KMS-11 (cell line): ENCODE measurements at regions not wholly inside any gene's neighbourhood (a gene's known extent, or its start where the extent isn't known, plus 50 kb on each side); places are given as distances from the start of the nearest gene placed in this dataset.

ENCODE experiments used
- H2AFZ ChIP-seq: fragments of 200-600 bp; sonication (generic); 2 replicates; pipeline ENCODE4 v1.6.1; 2016; ENCODE audit warnings: antibody characterized with exemption, mixed run types, low read depth
- H3K27ac ChIP-seq: fragments of 200-600 bp; sonication (generic); 2 replicates; pipeline ENCODE4 v1.6.1; 2016; ENCODE audit warnings: mild to moderate bottlenecking, mixed run types
- H3K27me3 ChIP-seq: fragments of 200-600 bp; sonication (generic); 2 replicates; pipeline ENCODE4 v1.6.1; 2017; ENCODE audit warnings: mild to moderate bottlenecking, low read depth, mixed run types, moderate library complexity; ENCODE audit not compliant: insufficient read depth
- H3K36me3 ChIP-seq: fragments of 200-600 bp; sonication (generic); 2 replicates; pipeline ENCODE4 v1.6.1; 2017; ENCODE audit warnings: mild to moderate bottlenecking, mixed run types; ENCODE audit not compliant: insufficient read depth
- H3K4me1 ChIP-seq: fragments of 200-600 bp; sonication (generic); 2 replicates; pipeline ENCODE4 v1.6.1; 2016; ENCODE audit warnings: mild to moderate bottlenecking, low read depth, mixed run types; ENCODE audit not compliant: poor library complexity, severe bottlenecking
- H3K4me2 ChIP-seq: fragments of 200-600 bp; sonication (generic); 2 replicates; pipeline ENCODE4 v1.7.0; 2016; ENCODE audit warnings: mild to moderate bottlenecking, mixed run types
- H3K4me3 ChIP-seq: fragments of 200-600 bp; sonication (generic); IDR thresholded peaks from 2 replicates; pipeline ENCODE4 v1.6.1; 2017; ENCODE audit warnings: low read depth, low read length, mixed read lengths; ENCODE audit not compliant: insufficient read depth
- H3K79me2 ChIP-seq: fragments of 200-600 bp; sonication (generic); 2 replicates; pipeline ENCODE4 v1.6.1; 2016; ENCODE audit warnings: low read depth, mixed run types; ENCODE audit not compliant: insufficient read depth
- H3K9ac ChIP-seq: fragments of 200-600 bp; sonication (generic); 2 replicates; pipeline ENCODE4 v1.6.1; 2016; ENCODE audit warnings: mild to moderate bottlenecking, mixed run types
- H4K20me1 ChIP-seq: fragments of 200-600 bp; sonication (generic); 2 replicates; pipeline ENCODE4 v1.6.1; 2016; ENCODE audit warnings: mild to moderate bottlenecking, mixed run types; ENCODE audit not compliant: insufficient read depth
- CTCF ChIP-seq: fragments of 200-600 bp; sonication (generic); conservative IDR thresholded peaks from 2 replicates; pipeline ENCODE4 v1.6.1; 2017; ENCODE audit warnings: low read depth, mild to moderate bottlenecking, antibody characterized with exemption, low read length, moderate library complexity, mixed read lengths

GRCh38 chr6:23590498-23591126 is 535.4 kb upstream of the NRSN1 start:
- Histone ChIP-seq H3K4me1 (no peaks in the 10 kb centered on the region), H3K36me3 (no peaks in the 10 kb centered on the region), H3K4me3 (no peak overlapping the region), H3K27me3 (no peaks in the 10 kb centered on the region), H4K20me1 (no peaks in the 10 kb centered on the region), H2AFZ (no peak overlapping the region), H3K27ac (no peak overlapping the region), H3K79me2 (no peaks in the 10 kb centered on the region), H3K9ac (no peak overlapping the region), H3K4me2 (no peak overlapping the region)
- no peak for TF ChIP-seq CTCF

GRCh38 chr6:23591761-23592160 is 534.3 kb upstream of the NRSN1 start:
- H3K36me3 ChIP-seq = no peaks in the 10 kb centered on the region
- no peaks in the 10 kb centered on the region for H4K20me1 ChIP-seq
- no peak for TF ChIP-seq CTCF
- no peaks in the 10 kb centered on the region for H3K27me3 ChIP-seq
- H3K4me3 ChIP-seq = no peak overlapping the region
- H2AFZ ChIP-seq = no peak overlapping the region
- H3K27ac ChIP-seq = no peak overlapping the region
- no peak overlapping the region for H3K4me2 ChIP-seq
- no peaks in the 10 kb centered on the region for H3K4me1 ChIP-seq
- no peak overlapping the region for H3K9ac ChIP-seq
- H3K79me2 ChIP-seq = no peaks in the 10 kb centered on the region

- no peak overlapping the region for H2AFZ ChIP-seq
- no peak overlapping the region for H3K9ac ChIP-seq
- H3K4me1 ChIP-seq = no peaks in the 10 kb centered on the region
- H3K4me3 ChIP-seq = no peak overlapping the region
- no peaks in the 10 kb centered on the region for H3K27me3 ChIP-seq
- no peak overlapping the region for H3K4me2 ChIP-seq
- H3K79me2 ChIP-seq = no peaks in the 10 kb centered on the region
- TF ChIP-seq CTCF = no peak
- H4K20me1 ChIP-seq = no peaks in the 10 kb centered on the region
- H3K36me3 ChIP-seq = no peaks in the 10 kb centered on the region
- no peak overlapping the region for H3K27ac ChIP-seq
Measured at GRCh38 chr6:23600118-23600517, 525.9 kb upstream of the NRSN1 start.

GRCh38 chr6:23601811-23602345 is 524.1 kb upstream of the NRSN1 start:
- no peaks in the 10 kb centered on the region for H3K36me3 ChIP-seq
- H2AFZ ChIP-seq = no peak overlapping the region
- H3K9ac ChIP-seq = no peak overlapping the region
- no peak overlapping the region for H3K27ac ChIP-seq
- no peaks in the 10 kb centered on the region for H3K27me3 ChIP-seq
- no peaks in the 10 kb centered on the region for H4K20me1 ChIP-seq
- H3K79me2 ChIP-seq = no peaks in the 10 kb centered on the region
- TF ChIP-seq CTCF = no peak
- H3K4me1 ChIP-seq = no peaks in the 10 kb centered on the region
- no peak overlapping the region for H3K4me2 ChIP-seq
- no peak overlapping the region for H3K4me3 ChIP-seq
